Ovary (tissue), 3 donors: ENCODE measurements at regions not wholly inside any gene's neighbourhood (a gene's known extent, or its start where the extent isn't known, plus 50 kb on each side); places are given as distances from the start of the nearest gene placed in this dataset.

Source experiments
- CTCF ChIP-seq, 3 donors: fragments of 450-650 bp in 2 of 3; fragments of 200-600 bp in 1 of 3; IDR thresholded peaks; one replicate each; pipeline versions ENCODE4 v1.5.1 to v1.8.0; 2016 to 2022; ENCODE audit warnings: antibody characterized with exemption in 3 of 3, mild to moderate bottlenecking in 1 of 3
- POLR2A ChIP-seq: fragments of 450-650 bp; IDR thresholded peaks from one replicate; pipeline ENCODE4 v1.6.1; 2017; ENCODE audit warnings: antibody characterized with exemption, mild to moderate bottlenecking, moderate library complexity
- donor health status: DM: no; HTN: no; CAD: no.

- no peak for TF ChIP-seq POLR2A
- no peak for TF ChIP-seq CTCF (IDR thresholded peaks at IDR 0.05)
Measured at GRCh38 chrX:87370865-87371264, 146.7 kb upstream of the KLHL4 start.
